GM20000 (cell line): ENCODE measurements at regions not wholly inside any gene's neighbourhood (a gene's known extent, or its start where the extent isn't known, plus 50 kb on each side); places are given as distances from the start of the nearest gene placed in this dataset.

Experiments used
- DNase-seq: peaks from one replicate; pipeline ENCODE4 v3.0.0; 2012; ENCODE audit warnings: low spot score
- TF ChIP-seq, protein P1 (sequence below): IDR thresholded peaks from 2 replicates; pipeline ENCODE4 v1.5.1; 2012; ENCODE audit warnings: mild to moderate bottlenecking, control low read depth; ENCODE audit errors: extremely low read depth, missing control alignments

DNA sequence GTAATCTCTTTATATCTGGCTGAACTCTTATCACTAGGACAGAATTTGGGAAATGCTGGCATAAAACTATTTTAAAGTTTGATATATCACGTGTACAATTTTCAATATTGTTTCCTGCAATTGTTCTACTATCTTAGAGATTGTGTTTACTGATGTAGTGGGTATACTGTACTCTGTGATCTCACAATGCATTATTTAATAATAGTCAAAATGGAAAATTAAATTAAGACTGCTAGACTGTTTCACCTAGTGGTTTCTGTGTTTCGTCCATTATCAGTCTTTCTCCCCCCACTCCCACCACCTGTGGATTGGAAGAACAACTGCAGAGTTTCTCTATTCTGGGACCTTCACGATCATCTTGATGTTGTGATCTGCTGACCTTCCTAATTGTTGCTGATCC lies 449.2 kb upstream of the SLC10A2 start:
- DNase-seq, result no peak
- TF ChIP-seq, protein P1, sequence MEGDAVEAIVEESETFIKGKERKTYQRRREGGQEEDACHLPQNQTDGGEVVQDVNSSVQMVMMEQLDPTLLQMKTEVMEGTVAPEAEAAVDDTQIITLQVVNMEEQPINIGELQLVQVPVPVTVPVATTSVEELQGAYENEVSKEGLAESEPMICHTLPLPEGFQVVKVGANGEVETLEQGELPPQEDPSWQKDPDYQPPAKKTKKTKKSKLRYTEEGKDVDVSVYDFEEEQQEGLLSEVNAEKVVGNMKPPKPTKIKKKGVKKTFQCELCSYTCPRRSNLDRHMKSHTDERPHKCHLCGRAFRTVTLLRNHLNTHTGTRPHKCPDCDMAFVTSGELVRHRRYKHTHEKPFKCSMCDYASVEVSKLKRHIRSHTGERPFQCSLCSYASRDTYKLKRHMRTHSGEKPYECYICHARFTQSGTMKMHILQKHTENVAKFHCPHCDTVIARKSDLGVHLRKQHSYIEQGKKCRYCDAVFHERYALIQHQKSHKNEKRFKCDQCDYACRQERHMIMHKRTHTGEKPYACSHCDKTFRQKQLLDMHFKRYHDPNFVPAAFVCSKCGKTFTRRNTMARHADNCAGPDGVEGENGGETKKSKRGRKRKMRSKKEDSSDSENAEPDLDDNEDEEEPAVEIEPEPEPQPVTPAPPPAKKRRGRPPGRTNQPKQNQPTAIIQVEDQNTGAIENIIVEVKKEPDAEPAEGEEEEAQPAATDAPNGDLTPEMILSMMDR, result no peak

DNA sequence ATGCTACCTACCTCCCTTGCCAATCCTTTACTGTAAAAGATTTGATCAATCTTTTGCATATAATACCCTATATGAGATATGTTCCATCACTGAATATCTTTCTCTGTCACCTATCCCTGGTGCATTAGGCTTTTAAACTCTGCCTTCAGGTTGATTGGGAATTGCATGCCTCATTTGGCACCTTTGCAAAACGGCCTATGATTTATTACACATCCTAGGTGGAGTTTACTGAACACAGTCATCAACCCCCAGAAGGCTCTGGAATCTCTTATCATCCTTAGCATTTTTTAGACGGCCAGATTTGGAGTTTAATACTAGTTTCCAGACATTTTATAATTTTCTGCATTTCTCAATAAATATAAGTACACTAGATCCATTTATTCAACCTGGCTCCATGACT lies 448.4 kb upstream of the SLC10A2 start:
- TF ChIP-seq, protein P1, result no peak
- no peak for DNase-seq

DNA sequence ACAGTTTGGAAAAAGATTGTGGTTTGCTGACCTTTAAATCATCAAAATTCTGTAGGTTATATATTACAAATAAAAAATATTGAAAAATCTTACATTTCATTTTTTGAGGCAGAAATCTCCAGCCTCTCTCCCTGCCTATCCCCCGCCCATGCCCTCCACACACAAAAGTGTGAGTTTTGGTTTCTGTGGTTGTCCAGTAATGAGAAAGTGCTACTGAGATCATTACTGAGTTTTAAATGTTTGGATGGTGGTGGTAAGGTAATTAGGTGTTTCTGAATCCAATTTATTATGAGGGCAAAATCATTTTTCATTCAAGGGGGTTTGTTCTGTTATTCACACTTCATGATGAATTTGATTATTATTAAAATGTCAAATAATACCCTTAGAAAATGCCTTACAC lies 448.0 kb upstream of the SLC10A2 start:
- DNase-seq, result no peak
- TF ChIP-seq, protein P1, result no peak

DNA sequence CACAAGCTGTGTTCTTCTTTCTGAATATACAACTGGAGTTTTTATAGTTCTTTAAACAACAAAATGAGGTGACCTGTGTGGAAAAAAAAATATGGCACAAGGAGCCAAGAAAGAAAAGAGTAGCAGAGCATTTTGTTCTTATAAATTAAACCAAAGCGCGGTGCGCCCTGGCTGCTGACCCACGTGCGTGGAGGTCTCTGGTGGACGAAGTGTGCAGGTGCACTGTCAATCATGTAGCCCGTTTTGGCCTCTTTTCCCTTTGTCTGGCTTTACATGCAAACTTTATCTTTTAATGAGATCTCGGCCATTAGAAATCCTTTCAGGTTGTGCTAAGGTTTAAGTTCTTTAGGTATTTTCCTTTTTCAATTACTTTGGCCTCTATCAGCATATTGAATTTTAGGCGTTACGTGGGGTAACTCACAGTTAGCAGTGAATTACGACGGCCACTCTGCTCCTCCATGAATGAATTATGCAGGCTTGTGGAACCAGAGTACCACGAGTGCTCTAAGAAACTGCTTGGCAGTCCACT lies 443.9 kb upstream of the SLC10A2 start:
- TF ChIP-seq, protein P1, result no peak
- no peak for DNase-seq

DNA sequence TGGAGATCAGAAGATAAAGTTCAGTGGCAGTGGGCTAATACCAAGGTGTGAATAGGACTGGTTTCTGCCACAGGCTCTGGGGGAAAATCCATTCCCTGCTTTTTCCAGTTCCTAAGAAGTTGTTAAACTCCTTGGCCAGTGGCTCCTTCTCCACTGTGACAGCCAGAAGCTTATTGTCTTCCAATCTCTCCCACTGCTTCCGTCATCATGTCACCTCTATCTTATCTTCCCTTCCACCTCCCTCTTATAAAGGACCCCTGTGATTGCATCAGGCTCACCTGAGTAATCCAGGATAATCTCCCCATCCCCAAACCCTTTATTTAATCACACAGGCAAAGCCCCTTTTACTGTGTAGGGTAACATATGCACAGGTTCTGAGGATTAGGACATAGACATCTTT lies 431.2 kb upstream of the SLC10A2 start:
- DNase-seq, result no peak
- TF ChIP-seq, protein P1, result no peak

GRCh38 chr13:103487841-103488240 lies 421.6 kb upstream of the SLC10A2 start:
- no peak for DNase-seq
- TF ChIP-seq, protein P1, result no peak

- TF ChIP-seq, protein P1, result no peak
- no peak for DNase-seq
Measured at GRCh38 chr13:103473081-103473480, 406.9 kb upstream of the SLC10A2 start.

- DNase-seq, result no peak
- TF ChIP-seq, protein P1, result no peak
Measured at GRCh38 chr13:103471896-103472295, 405.7 kb upstream of the SLC10A2 start.
